ENCODE measurements at regions not wholly inside any gene's neighbourhood (a gene's known extent, or its start where the extent isn't known, plus 50 kb on each side); places are given as distances from the start of the nearest gene placed in this dataset.

DNA sequence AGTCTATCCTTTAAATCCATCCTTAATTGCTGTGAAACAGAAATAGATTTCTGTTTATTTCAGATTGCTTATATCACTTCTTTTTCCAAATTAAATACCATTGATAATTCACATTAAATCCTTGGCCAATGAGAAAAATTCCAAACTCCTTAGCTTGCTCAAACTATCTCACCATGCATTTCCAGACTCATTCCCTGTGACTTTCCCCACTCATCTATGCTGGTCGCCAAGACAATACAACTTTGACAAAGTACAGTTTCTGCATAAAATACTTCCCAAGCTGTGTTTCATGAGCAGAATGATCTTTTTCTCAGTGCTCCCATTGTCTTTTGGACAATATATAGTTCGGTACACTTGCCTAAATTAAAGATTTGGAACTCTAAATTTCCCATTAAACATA lies 575.6 kb downstream of the CPS1 start:
- FAIRE-seq (no peak), DNase-seq (ENCODE audit: low read depth in 1 of 2, low spot score in 2 of 2) (no peak)
- Histone ChIP-seq H2BK120ac (replicated peaks; ENCODE audit: low read depth, low read length) (no peak overlapping the region), H4K91ac (replicated peaks; ENCODE audit: insufficient read length, low read length) (no peak overlapping the region), H4K8ac (ENCODE audit: extremely low read depth, insufficient read depth, low read length) (no peak overlapping the region), H4K5ac (ENCODE audit: insufficient read length, low read depth, low read length) (no peak overlapping the region), H2BK12ac (ENCODE audit: low read depth, low read length) (no peak overlapping the region), H3K4me3 (ENCODE audit: extremely low read depth in 1 of 4, insufficient read depth in 2 of 4, low read depth in 3 of 4, low read length in 4 of 4) (no peak overlapping the region), H3K9me3 (ENCODE audit: insufficient read depth in 2 of 2, low read depth in 1 of 2, low read length in 1 of 2) (no peaks in the 10 kb centered on the region), H3K9ac (replicated peaks in 1 of 4; ENCODE audit: extremely low read depth in 1 of 4, low read depth in 3 of 4, low read length in 3 of 4) (no peak overlapping the region), H3K18ac (ENCODE audit: extremely low read depth, low read length) (no peak overlapping the region), H3K23ac (ENCODE audit: insufficient read length) (no peak overlapping the region), H3K27ac (ENCODE audit: low read depth, low read length) (no peak overlapping the region), H2AK5ac (ENCODE audit: low read depth, low read length) (no peak overlapping the region), H2AFZ (ENCODE audit: low read length) (no peak overlapping the region), H3K36me3 (ENCODE audit: control insufficient read depth in 2 of 4, insufficient read depth in 4 of 4, low read length in 3 of 4) (no peaks in the 10 kb centered on the region), H3K79me1 (ENCODE audit: low read depth, low read length) (no peaks in the 10 kb centered on the region), H2BK15ac (ENCODE audit: low read length) (no peak overlapping the region), H2BK5ac (ENCODE audit: low read depth, low read length) (no peak overlapping the region), H2BK20ac (ENCODE audit: low read length) (no peak overlapping the region), H3K14ac (ENCODE audit: insufficient read length) (no peak overlapping the region), H3K4ac (replicated peaks; ENCODE audit: insufficient read length, low read depth, low read length) (no peak overlapping the region), H3K23me2 (ENCODE audit: low read depth, low read length) (no peaks in the 10 kb centered on the region), H3K56ac (replicated peaks; ENCODE audit: insufficient read length, low read depth, low read length) (no peak overlapping the region), H4K20me1 (replicated peaks in 1 of 2; ENCODE audit: control insufficient read depth in 1 of 2, insufficient read depth in 2 of 2, low read length in 2 of 2) (no peaks in the 10 kb centered on the region), H3K27me3 (replicated peaks in 1 of 4; ENCODE audit: control insufficient read depth in 3 of 4, extremely low read depth in 1 of 4, insufficient read depth in 3 of 4, low read length in 3 of 4) (no peaks in the 10 kb centered on the region), H3K4me2 (ENCODE audit: insufficient read depth in 1 of 2, low read depth in 2 of 2, low read length in 2 of 2) (no peak overlapping the region), H3K4me1 (replicated peaks in 1 of 4; ENCODE audit: control insufficient read depth in 3 of 4, insufficient read depth in 4 of 4, low read length in 3 of 4) (no peaks in the 10 kb centered on the region), H3K79me2 (ENCODE audit: control insufficient read depth in 1 of 2, insufficient read depth in 2 of 2, low read length in 2 of 2) (no peaks in the 10 kb centered on the region)
- POLR2A ChIA-PET (ENCODE audit: partially characterized antibody), result no interaction called here
- WGBS, 2 experiments (ENCODE audit: extremely low coverage in 1 of 2, insufficient coverage in 1 of 2, insufficient read length in 1 of 2, insufficient replicate concordance in 2 of 2, low coverage in 1 of 2, low lambda C conversion rate in 2 of 2, missing lambda C conversion rate in 1 of 2), result 90% methylated on average over 2 of the region's 2 CpGs; no CpG with 5 or more reads in 1 of the 2 experiments
- no peak for TF ChIP-seq CBX5 (IDR thresholded peaks at IDR 0.05; ENCODE audit: low read depth, low read length)
- CTCF ChIA-PET (ENCODE audit: partially characterized antibody), result interaction anchor here (0.6 kb wide), 1 partner anchor 956 kb away, joined by 3 read pairs; no protein-coding TSS in a partner anchor
